Embryonic facial prominence (tissue), 1 donor: ENCODE measurements at regions not wholly inside any gene's neighbourhood (a gene's known extent, or its start where the extent isn't known, plus 50 kb on each side); places are given as distances from the start of the nearest gene placed in this dataset.
"Not testable (repeated sequence)": the region's sequence is repeated elsewhere in the genome, so short reads cannot be mapped to it uniquely, and the experiment has no call there.

Experiments used
- DNase-seq: peaks from one replicate; pipeline ENCODE4 v3.0.0-alpha.2; 2016; ENCODE audit errors: extremely low spot score

DNA sequence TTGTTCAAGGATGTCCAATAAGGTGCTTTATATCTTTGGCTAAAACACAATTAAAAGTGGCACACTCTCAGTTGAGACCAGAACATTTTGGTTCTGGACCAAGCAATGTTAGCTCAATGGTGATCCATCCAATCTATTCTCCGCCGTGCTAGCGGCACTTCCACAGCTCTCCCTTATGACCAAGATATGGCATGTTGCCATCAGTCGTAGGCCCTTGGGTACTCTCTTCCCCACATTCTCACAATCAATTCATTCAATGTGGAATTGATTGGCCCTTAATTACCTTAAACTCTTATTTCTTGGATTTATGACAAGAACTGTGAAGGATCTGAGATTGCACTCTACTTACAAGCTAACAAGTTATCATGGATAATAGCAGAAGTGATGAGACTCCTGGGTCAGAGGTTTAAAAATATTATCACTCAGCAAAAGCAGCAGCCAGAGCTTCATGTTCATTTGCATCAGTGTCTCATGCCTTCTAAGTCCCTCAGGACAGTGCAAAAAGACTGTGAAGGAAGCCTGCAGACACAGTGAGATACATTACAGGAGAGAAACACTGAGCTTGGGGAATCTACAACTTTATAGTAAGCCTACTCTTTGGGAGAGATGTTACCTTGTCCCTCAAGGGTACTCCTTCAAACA is 80.0 kb upstream of the ARG1 start:
- DNase-seq: no peak

GRCh38 chr6:131504387-131504786 is 68.6 kb upstream of the ARG1 start:
- not testable (repeated sequence) for DNase-seq

GRCh38 chr6:131510094-131510493 is 62.9 kb upstream of the ARG1 start:
- no peak for DNase-seq

- no peak for DNase-seq
Measured at GRCh38 chr6:131510591-131510990, 62.4 kb upstream of the ARG1 start.

GRCh38 chr6:131519670-131520436 is 53.2 kb upstream of the ARG1 start:
- DNase-seq: no peak
